GM23338 (cell line): ENCODE measurements at regions not wholly inside any gene's neighbourhood (a gene's known extent, or its start where the extent isn't known, plus 50 kb on each side); places are given as distances from the start of the nearest gene placed in this dataset.

Experiments used
- ATAC-seq: fragments of 200-7000 bp; cut with Tn5 transposase; 3 replicates; pipeline ENCODE4 v1.9.1; 2020
- DNase-seq: peaks from one replicate; pipeline ENCODE4 v3.0.0-alpha.2; 2015; ENCODE audit warnings: low spot score
- H2AFZ ChIP-seq: fragments of 200-600 bp; sonication (generic); 2 replicates; pipeline ENCODE4 v1.8.0; 2016; ENCODE audit warnings: antibody characterized with exemption, mild to moderate bottlenecking, moderate library complexity
- H3F3A ChIP-seq: fragments of 200-600 bp; sonication (generic); replicated peaks from 2 replicates; pipeline ENCODE4 v1.8.0; 2017; ENCODE audit warnings: antibody characterized with exemption, mixed run types, low read depth
- H3K27ac ChIP-seq: fragments of 200-600 bp; sonication (generic); 2 replicates; pipeline ENCODE4 v1.6.1; 2016; ENCODE audit warnings: low read depth
- H3K27me3 ChIP-seq: fragments of 200-600 bp; sonication (generic); 2 replicates; pipeline ENCODE4 v1.8.0; 2016; ENCODE audit warnings: mild to moderate bottlenecking, mixed run types, moderate library complexity; ENCODE audit not compliant: insufficient read depth
- H3K36me3 ChIP-seq: fragments of 200-600 bp; sonication (generic); 2 replicates; pipeline ENCODE4 v1.8.0; 2016; ENCODE audit warnings: mild to moderate bottlenecking; ENCODE audit not compliant: insufficient read depth
- H3K4me1 ChIP-seq: fragments of 200-600 bp; sonication (generic); 2 replicates; pipeline ENCODE4 v1.8.0; 2016; ENCODE audit warnings: mild to moderate bottlenecking, moderate library complexity; ENCODE audit not compliant: insufficient read depth
- H3K4me2 ChIP-seq: fragments of 200-600 bp; sonication (generic); 2 replicates; pipeline ENCODE4 v1.7.1; 2017; ENCODE audit warnings: mixed run types
- H3K4me3 ChIP-seq: fragments of 200-600 bp; sonication (generic); 2 replicates; pipeline ENCODE4 v1.6.1; 2016; ENCODE audit warnings: mixed run types
- H3K79me2 ChIP-seq: fragments of 200-600 bp; sonication (generic); replicated peaks from 2 replicates; pipeline ENCODE4 v1.8.0; 2017; ENCODE audit warnings: mild to moderate bottlenecking; ENCODE audit not compliant: insufficient read depth
- H3K9me2 ChIP-seq: fragments of 200-600 bp; sonication (generic); 2 replicates; pipeline ENCODE4 v1.8.0; 2017; ENCODE audit not compliant: insufficient read depth
- H4K20me1 ChIP-seq: fragments of 200-600 bp; sonication (generic); replicated peaks from 2 replicates; pipeline ENCODE4 v1.8.0; 2017; ENCODE audit warnings: mild to moderate bottlenecking; ENCODE audit not compliant: insufficient read depth
- H3K27ac Mint-ChIP-seq: 2 replicates; pipeline ENCODE4 v1.8.0; 2020; ENCODE audit warnings: inconsistent platforms, mild to moderate bottlenecking, moderate library complexity, mixed read lengths
- H3K27me3 Mint-ChIP-seq: 3 replicates; pipeline ENCODE4 v1.8.0; 2022; ENCODE audit warnings: low read depth, mild to moderate bottlenecking, moderate library complexity, mixed read lengths, inconsistent platforms; ENCODE audit not compliant: insufficient read depth, poor library complexity
- H3K36me3 Mint-ChIP-seq: 3 replicates; pipeline ENCODE4 v1.8.0; 2021; ENCODE audit warnings: low read depth, mild to moderate bottlenecking, inconsistent platforms, moderate library complexity, mixed read lengths
- H3K4me1 Mint-ChIP-seq: 3 replicates; pipeline ENCODE4 v1.8.0; 2020; ENCODE audit warnings: mild to moderate bottlenecking, inconsistent platforms, mixed read lengths
- H3K4me3 Mint-ChIP-seq: 3 replicates; pipeline ENCODE4 v1.8.0; 2021; ENCODE audit warnings: moderate library complexity, mild to moderate bottlenecking, inconsistent platforms, mixed read lengths
- H3K9me3 Mint-ChIP-seq: 3 replicates; pipeline ENCODE4 v1.8.0; 2020; ENCODE audit warnings: moderate library complexity, mild to moderate bottlenecking, inconsistent platforms, mixed read lengths
- CREB1 ChIP-seq: fragments of 250-450 bp; sonication (Bioruptor Pico); IDR thresholded peaks from 2 replicates; pipeline ENCODE4 v1.5.0; 2020; ENCODE audit warnings: low read depth, mild to moderate bottlenecking, moderate library complexity
- EZH2 ChIP-seq: fragments of 200-600 bp; sonication (generic); IDR thresholded peaks from one replicate; pipeline ENCODE4 v1.8.0; 2017; ENCODE audit warnings: antibody characterized with exemption, mild to moderate bottlenecking, low read depth; ENCODE audit not compliant: unreplicated experiment
- EZH2phosphoT487 ChIP-seq: fragments of 200-600 bp; sonication (generic); IDR thresholded peaks from one replicate; pipeline ENCODE4 v1.8.1; 2018; ENCODE audit warnings: antibody characterized with exemption; ENCODE audit not compliant: unreplicated experiment
- JUNB ChIP-seq: IDR thresholded peaks from one replicate; pipeline ENCODE4 v1.6.1; 2016; ENCODE audit warnings: antibody characterized with exemption; ENCODE audit not compliant: unreplicated experiment
- NANOG ChIP-seq: IDR thresholded peaks from 2 replicates; pipeline ENCODE4 v1.6.1; 2016; ENCODE audit warnings: antibody characterized with exemption, borderline replicate concordance
- POLR2AphosphoS5 ChIP-seq: IDR thresholded peaks from 2 replicates; pipeline ENCODE4 v1.6.1; 2016; ENCODE audit warnings: antibody characterized with exemption, low read depth
- STAT1 ChIP-seq: IDR thresholded peaks from one replicate; pipeline ENCODE4 v1.6.1; 2016; ENCODE audit warnings: antibody characterized with exemption; ENCODE audit not compliant: unreplicated experiment
- ZNF114 ChIP-seq: fragments of 250-450 bp; sonication (Bioruptor Pico); IDR thresholded peaks from 2 replicates; pipeline ENCODE4 v1.5.0; 2020; ENCODE audit warnings: mild to moderate bottlenecking, moderate library complexity
- ZNF331 ChIP-seq: fragments of 250-450 bp; sonication (Bioruptor Pico); IDR thresholded peaks from 2 replicates; pipeline ENCODE4 v1.5.0; 2020; ENCODE audit warnings: low read depth, mild to moderate bottlenecking, moderate library complexity
- ZNF462 ChIP-seq: fragments of 250-450 bp; sonication (Bioruptor Pico); IDR thresholded peaks from 2 replicates; pipeline ENCODE4 v1.5.0; 2020; ENCODE audit warnings: mild to moderate bottlenecking, moderate library complexity
- TF ChIP-seq, protein P1 (sequence below), 2 experiments: fragments of 200-600 bp in 1 of 2; sonication (generic) in 1 of 2; conservative IDR thresholded peaks; 2 replicates each; pipeline versions ENCODE4 v1.5.1 to v1.6.1; 2016 to 2017; ENCODE audit warnings: antibody characterized with exemption in 2 of 2, low read depth in 2 of 2, mild to moderate bottlenecking in 2 of 2, moderate library complexity in 1 of 2
- TF ChIP-seq, protein P2 (sequence below): IDR thresholded peaks from one replicate; pipeline ENCODE4 v1.6.1; 2018; ENCODE audit warnings: antibody characterized with exemption; ENCODE audit not compliant: unreplicated experiment
- TF ChIP-seq, protein P3 (sequence below): IDR thresholded peaks from 2 replicates; pipeline ENCODE4 v1.6.1; 2016; ENCODE audit warnings: antibody characterized with exemption

GRCh38 chr2:45114221-45114955 lies 105.1 kb upstream of the SIX2 start:
- Histone ChIP-seq H3K27ac (no peak overlapping the region), H3F3A (no peaks in the 10 kb centered on the region), H2AFZ (no peak overlapping the region), H3K4me1 (no peaks in the 10 kb centered on the region), H3K9me2 (peaks cover 8% of the 10 kb centered on the region; the same call in 1 of the 2 replicates), H3K4me3 (no peak overlapping the region), H4K20me1 (no peaks in the 10 kb centered on the region), H3K36me3 (no peaks in the 10 kb centered on the region), H3K4me2 (no peak overlapping the region), H3K27me3 (no peaks in the 10 kb centered on the region), H3K79me2 (no peaks in the 10 kb centered on the region)
- H3K4me3 Mint-ChIP-seq = no peak overlapping the region
- no peaks in the 10 kb centered on the region for H3K4me1 Mint-ChIP-seq
- DNase-seq (no peak), ATAC-seq (no peak)
- H3K9me3 Mint-ChIP-seq = no peaks in the 10 kb centered on the region
- H3K27ac Mint-ChIP-seq = no peak overlapping the region
- no peak for TF ChIP-seq EZH2phosphoT487
- no peak for TF ChIP-seq ZNF462
- TF ChIP-seq ZNF114 (CRISPR knock-in tag) = no peak
- TF ChIP-seq EZH2 = no peak
- TF ChIP-seq NANOG = no peak
- TF ChIP-seq, protein P1, sequence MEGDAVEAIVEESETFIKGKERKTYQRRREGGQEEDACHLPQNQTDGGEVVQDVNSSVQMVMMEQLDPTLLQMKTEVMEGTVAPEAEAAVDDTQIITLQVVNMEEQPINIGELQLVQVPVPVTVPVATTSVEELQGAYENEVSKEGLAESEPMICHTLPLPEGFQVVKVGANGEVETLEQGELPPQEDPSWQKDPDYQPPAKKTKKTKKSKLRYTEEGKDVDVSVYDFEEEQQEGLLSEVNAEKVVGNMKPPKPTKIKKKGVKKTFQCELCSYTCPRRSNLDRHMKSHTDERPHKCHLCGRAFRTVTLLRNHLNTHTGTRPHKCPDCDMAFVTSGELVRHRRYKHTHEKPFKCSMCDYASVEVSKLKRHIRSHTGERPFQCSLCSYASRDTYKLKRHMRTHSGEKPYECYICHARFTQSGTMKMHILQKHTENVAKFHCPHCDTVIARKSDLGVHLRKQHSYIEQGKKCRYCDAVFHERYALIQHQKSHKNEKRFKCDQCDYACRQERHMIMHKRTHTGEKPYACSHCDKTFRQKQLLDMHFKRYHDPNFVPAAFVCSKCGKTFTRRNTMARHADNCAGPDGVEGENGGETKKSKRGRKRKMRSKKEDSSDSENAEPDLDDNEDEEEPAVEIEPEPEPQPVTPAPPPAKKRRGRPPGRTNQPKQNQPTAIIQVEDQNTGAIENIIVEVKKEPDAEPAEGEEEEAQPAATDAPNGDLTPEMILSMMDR (conservative IDR thresholded peaks at IDR 0.05; ENCODE audit: low read depth in 2 of 2) = no peak
- TF ChIP-seq, protein P2, sequence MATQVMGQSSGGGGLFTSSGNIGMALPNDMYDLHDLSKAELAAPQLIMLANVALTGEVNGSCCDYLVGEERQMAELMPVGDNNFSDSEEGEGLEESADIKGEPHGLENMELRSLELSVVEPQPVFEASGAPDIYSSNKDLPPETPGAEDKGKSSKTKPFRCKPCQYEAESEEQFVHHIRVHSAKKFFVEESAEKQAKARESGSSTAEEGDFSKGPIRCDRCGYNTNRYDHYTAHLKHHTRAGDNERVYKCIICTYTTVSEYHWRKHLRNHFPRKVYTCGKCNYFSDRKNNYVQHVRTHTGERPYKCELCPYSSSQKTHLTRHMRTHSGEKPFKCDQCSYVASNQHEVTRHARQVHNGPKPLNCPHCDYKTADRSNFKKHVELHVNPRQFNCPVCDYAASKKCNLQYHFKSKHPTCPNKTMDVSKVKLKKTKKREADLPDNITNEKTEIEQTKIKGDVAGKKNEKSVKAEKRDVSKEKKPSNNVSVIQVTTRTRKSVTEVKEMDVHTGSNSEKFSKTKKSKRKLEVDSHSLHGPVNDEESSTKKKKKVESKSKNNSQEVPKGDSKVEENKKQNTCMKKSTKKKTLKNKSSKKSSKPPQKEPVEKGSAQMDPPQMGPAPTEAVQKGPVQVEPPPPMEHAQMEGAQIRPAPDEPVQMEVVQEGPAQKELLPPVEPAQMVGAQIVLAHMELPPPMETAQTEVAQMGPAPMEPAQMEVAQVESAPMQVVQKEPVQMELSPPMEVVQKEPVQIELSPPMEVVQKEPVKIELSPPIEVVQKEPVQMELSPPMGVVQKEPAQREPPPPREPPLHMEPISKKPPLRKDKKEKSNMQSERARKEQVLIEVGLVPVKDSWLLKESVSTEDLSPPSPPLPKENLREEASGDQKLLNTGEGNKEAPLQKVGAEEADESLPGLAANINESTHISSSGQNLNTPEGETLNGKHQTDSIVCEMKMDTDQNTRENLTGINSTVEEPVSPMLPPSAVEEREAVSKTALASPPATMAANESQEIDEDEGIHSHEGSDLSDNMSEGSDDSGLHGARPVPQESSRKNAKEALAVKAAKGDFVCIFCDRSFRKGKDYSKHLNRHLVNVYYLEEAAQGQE = no peak
- no peak for TF ChIP-seq ZNF331 (CRISPR knock-in tag)
- TF ChIP-seq CREB1 (CRISPR knock-in tag) = no peak
- TF ChIP-seq JUNB = no peak
- TF ChIP-seq POLR2AphosphoS5 = no peak
- TF ChIP-seq, protein P3, sequence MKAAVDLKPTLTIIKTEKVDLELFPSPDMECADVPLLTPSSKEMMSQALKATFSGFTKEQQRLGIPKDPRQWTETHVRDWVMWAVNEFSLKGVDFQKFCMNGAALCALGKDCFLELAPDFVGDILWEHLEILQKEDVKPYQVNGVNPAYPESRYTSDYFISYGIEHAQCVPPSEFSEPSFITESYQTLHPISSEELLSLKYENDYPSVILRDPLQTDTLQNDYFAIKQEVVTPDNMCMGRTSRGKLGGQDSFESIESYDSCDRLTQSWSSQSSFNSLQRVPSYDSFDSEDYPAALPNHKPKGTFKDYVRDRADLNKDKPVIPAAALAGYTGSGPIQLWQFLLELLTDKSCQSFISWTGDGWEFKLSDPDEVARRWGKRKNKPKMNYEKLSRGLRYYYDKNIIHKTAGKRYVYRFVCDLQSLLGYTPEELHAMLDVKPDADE = no peak
- no peak for TF ChIP-seq STAT1
- peaks cover 5% of the 10 kb centered on the region for H3K27me3 Mint-ChIP-seq
- H3K36me3 Mint-ChIP-seq = no peaks in the 10 kb centered on the region
